CD4-positive, alpha-beta T cell treated with Interleukin-1 beta for 1 hour (primary cell): ENCODE measurements at regions not wholly inside any gene's neighbourhood (a gene's known extent, or its start where the extent isn't known, plus 50 kb on each side); places are given as distances from the start of the nearest gene placed in this dataset.
"Not testable (repeated sequence)": the region's sequence is repeated elsewhere in the genome, so short reads cannot be mapped to it uniquely, and the experiment has no call there.

Experiments
- DNase-seq, 2 donors: peaks; one replicate each; pipeline ENCODE4 v3.0.0-alpha.2; 2020 to 2022

DNA sequence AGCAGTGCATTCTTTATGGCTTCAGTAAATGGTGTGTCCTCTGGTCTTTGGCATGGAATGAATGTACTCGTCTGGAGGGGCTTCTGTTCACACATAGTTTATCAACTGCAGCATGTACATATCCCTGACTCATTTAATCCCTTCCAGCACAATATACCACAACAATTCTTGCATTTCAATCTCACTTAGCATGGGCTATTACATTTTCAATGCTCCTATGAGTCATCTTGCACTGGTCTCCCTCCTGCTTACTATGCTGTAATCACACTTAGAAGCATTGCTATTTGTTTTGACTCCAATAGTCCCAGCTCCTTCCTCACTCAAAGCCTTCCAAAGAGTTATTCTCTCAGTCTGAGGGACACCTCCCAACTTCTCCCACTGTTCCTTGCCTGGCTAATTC, 180.9 kb upstream of the NUDT10 start:
- DNase-seq = no peak

DNA sequence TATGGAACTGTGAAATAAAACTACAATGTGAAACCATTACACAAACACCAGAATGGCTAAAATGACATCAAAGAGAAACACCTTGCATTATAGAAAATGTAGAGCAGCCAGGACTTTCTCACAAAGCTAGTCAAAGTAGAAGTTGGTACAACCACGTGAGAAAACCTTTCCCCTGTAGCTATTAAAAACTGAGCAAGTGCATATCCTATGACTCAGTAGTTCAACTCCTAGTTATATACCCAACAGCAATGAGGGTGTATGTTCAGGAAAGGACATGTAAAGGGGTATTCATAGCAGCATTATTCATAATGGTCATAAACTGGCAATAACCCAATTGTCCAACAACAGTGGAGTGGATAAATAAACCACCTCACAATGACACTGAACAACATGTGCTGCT, 177.5 kb upstream of the NUDT10 start:
- DNase-seq = no peak

DNA sequence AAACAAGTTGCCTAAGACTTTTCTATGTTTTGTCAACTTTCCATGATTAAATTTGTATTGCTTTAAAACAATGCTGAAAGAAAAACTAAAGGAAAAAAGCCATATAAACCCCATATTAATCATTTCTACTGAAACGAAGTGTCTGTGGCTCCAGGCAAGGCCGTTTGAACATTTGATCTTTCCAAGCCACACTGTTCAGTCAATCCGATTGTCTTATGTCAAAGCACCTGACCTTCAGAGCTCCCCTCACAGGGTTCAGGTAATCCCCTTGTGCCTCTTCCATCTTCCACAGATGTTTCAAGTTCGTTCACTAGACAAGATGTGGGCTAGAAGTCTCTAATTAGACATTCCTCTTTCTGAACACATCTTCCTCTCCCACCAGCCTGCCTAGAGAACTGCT, 177.1 kb upstream of the NUDT10 start:
- DNase-seq = no peak

DNA sequence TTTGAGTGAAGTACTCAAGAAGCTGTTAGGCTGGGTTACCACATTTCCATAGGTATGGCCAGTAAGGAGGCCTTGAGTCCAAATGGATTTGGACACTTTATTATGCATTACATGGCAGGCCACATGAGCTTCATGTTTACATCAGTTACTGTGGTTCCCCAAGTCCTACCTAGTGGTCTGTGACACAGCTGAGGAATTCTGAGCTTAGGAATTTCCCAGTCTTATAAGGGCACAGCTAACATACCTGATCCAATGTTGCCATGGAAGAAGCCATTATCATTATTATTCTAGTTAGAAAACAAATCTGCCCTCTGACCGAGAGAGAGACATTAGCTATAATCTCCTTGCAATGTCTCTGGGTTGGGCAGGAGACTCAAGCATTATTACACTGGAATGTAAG, 174.4 kb upstream of the NUDT10 start:
- no peak for DNase-seq

DNA sequence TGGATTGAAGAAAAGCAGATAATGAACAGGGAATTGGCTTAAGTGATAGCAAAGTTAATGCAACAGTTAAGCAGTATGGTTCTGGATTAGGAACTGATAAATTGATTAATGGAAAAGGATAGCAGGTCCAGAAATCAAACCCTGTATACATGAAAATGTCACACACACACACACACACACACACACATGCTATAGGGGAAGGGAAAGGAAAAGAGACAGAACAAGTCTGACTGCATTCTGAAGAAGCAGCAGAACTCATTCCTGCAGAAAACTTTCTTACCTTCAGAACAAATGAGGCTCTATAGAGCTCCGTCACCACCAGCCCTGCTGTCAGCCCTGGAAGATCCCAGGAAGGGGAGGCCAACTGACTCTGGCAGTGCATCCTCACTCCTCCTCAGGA, 173.2 kb upstream of the NUDT10 start:
- DNase-seq = not testable (repeated sequence)

DNA sequence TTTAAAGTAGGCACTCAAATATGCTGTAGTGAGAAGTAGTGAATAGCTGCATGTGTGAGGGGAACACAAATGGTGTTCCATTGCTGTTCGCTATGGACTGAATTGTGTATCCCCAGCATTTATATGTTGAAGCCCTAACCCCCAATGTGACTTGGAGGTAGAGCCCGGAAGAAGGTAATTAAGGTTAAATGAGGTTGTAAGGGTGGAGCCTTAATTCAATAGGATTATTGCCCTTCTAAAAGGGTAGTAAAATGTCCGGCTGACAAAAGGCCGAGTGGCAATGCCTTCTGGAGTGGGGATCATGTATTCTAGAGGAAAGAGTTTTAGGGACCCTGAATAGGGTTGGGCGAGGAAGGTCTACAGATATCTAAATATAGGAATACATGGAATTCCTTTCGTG, 168.9 kb upstream of the NUDT10 start:
- DNase-seq = no peak

DNA sequence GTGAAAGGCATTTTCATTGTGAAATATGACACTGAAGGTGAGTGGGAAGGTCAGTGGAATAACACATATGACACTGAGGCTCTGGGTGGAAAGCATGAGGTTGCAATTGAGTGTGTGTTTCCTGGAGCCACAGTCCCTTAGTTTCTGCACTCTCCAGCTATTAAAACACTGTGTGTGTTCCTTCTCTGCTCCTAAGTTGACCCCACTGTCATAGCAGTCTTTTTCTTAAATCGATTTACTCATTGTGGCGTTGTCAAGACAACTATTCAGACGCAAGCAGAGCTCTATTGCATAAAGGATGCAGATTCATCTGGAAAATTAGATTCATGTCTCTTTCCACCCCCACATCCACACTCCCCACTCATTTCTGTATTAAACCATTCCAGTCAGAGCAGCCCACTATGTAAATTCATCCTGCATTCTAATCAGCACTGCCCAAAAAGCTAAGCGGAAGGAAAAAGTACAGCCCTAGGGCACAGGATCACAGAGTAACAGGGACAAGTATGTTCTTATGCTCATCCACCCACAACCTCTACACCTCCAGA, 154.2 kb upstream of the NUDT10 start:
- not testable (repeated sequence) for DNase-seq

DNA sequence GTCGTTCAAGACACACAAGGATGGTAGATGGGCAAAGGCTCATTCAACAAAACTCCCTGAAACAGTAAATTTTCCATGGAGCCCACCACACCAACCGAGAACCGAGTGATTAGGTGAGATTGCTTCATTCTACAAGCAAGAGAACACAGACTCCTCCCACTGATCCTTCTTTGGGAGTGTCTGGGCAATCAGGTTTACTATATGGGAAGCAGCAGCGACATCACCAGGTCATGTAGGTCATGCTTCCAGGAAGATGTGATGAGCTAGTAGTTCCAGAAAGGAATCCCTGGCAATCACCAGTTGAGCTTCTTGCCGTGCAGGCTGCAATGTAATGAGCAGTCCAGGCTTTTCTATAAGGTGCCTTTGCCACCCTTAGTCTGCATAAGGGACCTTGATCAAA, 152.8 kb upstream of the NUDT10 start:
- DNase-seq = not testable (repeated sequence)

DNA sequence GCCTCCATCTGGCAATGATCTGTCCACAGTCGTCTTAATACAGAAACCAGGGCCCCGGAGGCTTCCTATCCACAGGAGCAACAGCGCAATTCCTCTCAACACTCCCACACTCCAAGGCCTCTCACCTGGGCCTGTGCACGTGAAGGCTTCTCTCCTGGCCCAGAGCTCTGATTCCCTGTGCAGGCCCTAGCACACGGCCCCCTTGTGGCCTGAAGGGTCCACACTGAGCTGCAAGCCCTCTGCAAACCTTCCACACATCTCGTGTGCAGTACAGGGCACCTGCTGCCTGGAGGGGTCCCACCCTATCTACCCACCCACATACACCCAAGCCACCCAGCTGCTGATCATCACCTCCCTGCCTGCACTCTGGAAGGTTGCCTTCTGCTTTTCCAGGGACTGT, 150.1 kb upstream of the NUDT10 start:
- DNase-seq = no peak

DNA sequence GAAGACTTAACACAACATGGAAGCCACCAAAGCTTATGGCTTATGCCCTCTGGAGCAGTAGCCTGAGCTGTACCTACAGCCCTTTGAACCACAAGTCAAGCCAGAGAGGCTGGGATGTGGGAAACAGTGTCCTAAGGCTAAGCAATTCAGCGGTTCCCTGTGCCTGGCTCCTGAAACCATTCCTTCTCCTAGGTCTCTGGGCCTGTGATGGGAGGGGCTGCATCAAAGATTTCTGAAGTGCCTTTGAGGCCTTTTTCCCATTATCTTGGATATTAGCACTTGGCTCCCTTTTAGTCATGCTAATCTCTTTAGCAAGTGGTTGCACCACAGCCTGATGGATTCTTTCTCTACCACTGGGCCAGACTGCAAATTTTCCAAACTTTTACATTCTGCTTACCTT, 140.5 kb upstream of the NUDT10 start:
- DNase-seq = no peak

DNA sequence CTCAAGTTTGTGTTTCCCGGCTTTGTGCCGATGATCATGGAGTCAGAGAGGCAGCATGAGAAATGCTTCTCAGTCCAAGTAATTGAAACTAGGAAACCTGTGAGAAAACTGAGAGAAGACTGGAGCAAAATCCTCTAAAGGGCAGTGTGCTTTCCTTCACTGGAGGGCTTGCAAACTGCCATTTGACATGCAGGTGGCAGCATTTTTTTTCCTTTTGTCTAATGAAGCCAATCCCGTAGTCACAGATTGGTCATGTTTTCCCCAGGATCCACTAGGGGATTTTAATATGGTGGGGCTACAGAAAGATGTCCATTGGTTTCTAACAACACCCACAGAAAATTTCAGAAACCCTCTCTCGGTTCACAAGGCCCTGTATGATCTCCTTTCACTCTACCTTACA, 117.4 kb upstream of the NUDT10 start:
- DNase-seq = no peak

DNA sequence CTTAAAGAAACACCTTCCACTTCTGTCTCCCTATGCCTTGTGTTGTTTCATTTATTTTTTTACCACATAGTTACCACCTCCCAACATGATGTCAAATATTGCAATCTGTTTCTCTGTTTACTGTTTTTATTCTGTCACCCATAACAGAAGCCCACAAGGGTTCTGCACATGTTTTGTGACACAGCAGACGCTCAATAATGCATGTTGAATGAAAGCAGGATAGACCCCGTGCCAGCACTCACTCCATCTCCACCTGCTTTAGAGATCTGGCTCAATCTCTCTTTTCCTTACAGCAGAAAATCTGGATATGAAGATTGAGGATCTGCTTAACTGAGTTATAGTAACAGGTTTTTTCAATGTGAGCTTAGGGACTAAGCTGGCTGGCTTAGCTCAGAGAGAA, 116.8 kb upstream of the NUDT10 start:
- DNase-seq = no peak

DNA sequence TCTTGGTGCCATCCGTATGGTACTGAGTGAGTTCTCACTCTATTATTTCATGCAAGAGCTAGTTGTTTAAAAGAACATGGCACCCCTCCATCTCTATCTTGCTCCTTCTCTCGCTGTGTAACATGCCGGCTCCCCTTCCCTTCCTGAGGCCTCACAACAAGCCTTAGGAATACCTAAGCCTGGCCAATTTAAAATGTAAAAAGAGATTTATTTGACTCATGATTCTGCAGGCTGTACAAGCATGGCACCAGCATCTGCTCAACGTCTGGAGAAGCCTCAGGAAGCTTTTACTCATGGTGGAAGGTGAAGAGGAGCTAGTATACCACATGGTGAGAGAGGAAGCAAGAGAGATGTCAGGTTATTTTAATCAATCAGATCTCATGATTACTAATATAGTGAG, 90.4 kb upstream of the NUDT10 start:
- no peak for DNase-seq

DNA sequence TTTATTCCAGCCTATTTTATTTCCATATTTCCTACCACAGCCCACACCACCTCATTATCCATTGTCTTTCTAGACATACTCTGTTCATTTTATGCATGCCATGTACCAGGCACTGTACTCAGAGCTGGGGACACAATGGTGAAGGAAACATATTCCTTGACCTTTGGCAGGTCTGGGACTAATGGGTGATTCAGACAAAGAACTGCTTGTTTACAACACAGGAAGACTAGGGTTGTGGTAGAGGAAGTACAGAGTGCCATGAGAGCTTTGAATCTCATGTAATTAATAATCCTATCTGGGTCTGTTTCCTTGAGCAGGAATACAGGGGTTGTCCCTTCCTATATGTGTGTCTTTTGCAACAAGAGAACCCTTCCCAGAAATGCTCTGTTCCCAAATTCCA, 75.1 kb upstream of the NUDT10 start:
- no peak for DNase-seq

DNA sequence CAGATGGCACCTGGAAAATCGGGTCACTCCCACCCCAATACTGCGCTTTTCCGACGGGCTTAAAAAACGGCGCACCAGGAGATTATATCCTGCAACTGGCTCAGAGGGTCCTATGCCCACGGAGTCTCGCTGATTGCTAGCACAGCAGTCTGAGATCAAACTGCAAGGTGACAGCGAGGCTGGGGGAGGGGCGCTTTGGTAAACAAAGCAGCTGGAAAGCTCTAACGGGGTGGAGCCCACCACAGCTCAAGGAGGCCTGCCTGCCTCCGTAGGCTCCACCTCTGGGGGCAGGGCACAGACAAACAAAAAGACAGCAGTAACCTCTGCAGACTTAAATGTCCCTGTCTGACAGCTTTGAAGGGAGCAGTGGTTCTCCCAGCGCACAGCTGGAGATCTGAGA, 70.4 kb upstream of the NUDT10 start:
- not testable (repeated sequence) for DNase-seq

DNA sequence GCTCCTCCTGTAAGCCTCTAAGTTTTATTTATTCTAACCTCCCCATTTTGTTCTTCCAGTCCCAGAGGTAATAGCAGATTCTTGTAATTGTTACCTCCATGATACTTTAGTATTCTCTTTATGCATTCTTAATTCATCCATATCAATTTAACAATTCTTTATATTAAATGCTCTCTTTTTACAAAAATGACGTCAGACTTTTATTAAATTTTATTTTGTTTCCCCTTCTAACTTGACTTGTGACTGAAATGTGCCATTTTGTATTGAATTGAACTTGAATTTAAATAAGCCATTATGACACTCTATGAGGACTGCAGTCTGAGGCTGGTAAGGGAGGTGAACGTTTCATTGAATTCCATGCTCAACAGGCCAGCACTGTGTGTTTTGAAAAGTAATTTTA, 60.0 kb upstream of the NUDT10 start:
- no peak for DNase-seq

DNA sequence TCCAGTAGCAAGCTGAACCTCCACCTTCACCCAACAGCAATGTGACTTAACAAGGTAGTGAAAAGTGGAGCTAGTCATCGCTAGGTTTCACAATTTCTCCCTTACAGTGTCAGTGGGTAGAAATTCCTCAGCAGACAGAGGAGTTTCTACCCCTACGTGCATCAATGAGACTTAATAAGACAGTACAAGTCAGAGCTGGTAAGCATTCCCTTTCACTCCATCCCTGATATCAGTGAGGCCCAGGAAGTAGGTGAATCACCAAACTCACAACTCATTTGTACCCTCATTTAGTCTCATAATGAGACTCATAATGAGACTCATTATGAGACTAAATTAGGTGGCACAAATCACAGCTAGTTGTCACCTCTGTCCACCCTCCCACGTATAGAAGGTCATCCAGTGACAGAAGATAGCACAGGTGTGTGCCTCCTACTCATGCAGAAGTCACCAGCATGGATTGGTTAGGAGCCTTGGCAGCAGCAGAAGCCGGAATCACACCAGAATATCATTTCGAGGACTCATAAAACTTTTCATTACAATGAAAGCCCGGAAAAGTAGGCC, 50.8 kb upstream of the NUDT10 start:
- DNase-seq = no peak
